ENCODE measurements at regions not wholly inside any gene's neighbourhood (a gene's known extent, or its start where the extent isn't known, plus 50 kb on each side); places are given as distances from the start of the nearest gene placed in this dataset.

GRCh38 chr3:115323380-115323779 lies 176.3 kb upstream of the ZBTB20 start:
- TF ChIP-seq CTCF (IDR thresholded peaks at IDR 0.05) (no peak), POLR2A (IDR thresholded peaks at IDR 0.05) (no peak)
